A204.1 (cell line): ENCODE measurements at regions not wholly inside any gene's neighbourhood (a gene's known extent, or its start where the extent isn't known, plus 50 kb on each side); places are given as distances from the start of the nearest gene placed in this dataset.

ENCODE experiments used
- FAIRE-seq: peaks from 2 replicates; lab custom pipeline; 2012; peaks lifted over from hg19 to GRCh38; lab: Jason Lieb, UNC

DNA sequence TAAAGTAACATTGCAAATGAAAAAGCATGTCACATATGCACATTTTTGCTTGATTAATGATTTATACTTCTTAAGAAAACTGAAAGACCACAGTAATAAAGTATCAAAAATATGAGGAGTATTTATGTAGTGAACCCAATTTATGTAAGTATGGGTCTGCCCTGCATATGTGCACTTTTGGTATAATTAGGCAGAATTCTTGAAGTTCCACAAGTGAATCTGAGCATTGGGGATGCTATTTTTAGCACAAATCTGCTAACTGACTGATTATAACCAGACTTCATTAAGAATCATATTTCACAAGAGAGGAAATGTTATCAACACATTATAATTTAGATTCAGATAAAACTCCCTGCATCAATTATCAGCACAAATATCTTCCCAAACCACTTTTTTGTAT, 407.1 kb upstream of the LRRC4C start:
- FAIRE-seq = no peak

DNA sequence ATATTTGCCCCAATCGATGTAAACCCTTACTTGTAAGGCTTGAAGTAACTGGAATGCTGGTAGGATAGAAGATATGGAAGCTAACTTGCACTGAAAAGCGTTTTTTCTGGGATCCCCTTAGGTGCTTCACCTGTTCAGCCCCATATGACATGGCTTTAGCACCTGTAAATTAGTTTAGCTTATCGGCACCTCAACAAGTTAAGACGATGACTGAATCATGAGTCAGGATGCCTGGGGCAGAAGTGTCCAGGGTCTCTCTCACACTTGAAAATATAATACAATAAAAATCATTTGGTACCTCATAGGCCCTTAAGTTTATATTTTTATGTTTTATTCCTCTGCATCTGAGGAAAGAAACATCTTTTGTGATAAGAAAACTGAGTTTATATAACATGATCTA, 409.2 kb upstream of the LRRC4C start:
- no peak for FAIRE-seq

DNA sequence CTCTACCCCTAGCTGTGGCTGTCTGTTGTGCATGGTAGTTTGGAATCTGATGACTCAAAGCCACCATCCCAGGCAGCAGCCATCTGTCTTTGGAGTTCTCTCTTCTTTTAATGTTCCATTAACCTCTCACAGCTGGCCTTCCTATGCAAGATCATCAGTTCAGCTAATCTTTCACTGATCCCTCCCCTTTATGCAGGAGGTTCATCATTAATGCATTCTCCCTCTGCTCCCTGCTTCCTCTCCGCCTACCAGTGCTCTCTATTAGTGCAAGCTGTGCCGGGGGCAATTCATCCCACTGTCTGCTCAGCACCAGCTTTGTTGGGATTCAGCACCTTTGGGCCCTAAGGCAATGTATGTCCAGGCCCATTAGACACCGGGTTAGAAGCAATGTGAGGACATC, 413.0 kb upstream of the LRRC4C start:
- no peak for FAIRE-seq

DNA sequence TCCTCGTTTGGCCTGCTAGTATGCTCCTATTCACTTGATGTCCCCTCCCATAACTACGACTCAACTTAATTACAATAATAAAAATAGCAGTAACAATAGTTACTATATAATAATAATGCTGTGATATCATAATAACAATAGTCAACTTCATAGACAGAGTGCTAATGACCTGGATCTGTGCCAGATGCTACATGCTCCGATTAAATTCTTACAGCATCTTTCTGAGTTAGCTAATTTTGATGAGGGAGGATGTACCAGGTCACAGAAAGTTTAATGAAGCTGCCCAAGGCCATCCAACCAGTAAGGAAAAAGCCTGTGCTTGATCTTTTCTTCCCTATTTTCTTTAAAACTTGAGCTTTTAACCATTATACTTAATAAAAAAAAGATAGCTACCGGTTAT, 413.4 kb upstream of the LRRC4C start:
- no peak for FAIRE-seq

DNA sequence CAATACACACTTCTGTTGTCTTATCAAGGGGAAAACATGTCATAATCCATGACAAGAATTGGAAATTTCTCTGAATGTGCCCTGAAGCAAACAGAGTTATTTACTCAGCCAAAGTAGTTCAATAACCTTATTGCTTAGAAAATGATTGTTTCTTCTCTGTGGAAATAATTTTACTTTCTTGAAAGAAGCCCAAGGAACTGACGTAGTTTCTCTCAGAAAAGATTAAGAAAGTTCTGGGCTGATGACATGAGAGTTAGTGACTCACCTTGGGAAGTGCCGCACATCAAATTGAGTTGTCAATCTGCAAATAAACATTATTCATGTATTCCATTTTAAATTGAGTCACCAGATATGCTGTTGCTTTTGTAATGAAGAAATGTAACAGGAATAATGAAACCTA, 418.6 kb upstream of the LRRC4C start:
- FAIRE-seq = no peak

DNA sequence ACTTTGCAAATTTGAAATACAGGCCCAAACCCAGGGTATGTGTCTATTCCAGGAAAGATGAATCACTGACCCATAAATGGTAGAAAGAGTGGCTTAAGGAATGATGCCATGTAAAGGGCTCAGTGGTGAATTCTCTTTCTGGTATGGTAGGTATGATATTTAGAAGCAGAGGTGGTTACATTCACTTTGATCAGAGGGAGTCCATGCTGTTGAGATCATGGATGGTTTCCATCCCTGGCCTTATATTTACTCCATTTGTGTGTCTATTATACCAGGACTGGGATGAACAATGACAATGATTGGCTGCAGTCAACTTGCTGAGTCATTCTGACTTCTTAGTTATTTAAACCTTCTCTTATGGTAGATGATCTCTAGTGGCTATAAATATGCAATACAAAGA, 419.8 kb upstream of the LRRC4C start:
- no peak for FAIRE-seq

DNA sequence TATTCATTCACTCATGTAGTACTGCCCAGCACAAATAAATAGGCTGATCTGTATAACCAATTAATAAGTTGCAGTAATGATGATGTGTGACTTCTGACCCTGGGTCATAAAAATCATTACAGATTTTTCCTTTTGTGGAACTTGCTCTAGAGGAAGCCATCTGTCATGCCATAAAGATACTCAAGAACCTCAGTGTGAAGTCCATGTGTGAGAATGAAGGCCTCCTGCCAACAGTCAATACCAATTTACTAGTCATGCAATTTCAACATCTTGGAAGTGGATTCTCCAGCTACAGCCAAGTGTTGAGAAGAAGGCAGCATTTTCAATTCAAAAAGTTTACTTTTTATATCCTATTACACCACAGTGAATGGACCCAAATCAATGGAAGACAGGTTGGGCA, 435.6 kb upstream of the LRRC4C start:
- no peak for FAIRE-seq

DNA sequence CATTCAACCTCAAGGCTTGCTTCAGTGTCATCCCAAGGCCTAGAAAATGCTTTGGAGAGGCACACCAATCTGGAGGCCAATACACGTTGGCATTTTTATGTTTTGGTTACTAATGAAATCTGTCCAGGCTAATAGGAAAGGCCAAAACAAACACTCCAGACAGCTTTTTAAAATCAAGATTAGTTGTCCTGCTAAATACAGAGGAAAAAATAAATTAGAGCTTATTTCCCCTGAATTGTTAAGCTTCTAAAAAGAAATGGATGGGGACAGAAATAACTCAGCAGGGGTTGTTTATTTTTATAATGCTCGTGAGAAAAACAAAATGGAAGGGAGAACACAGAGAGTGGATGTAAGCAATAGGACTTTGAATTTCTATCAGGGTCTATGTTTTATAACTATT, 438.5 kb upstream of the LRRC4C start:
- no peak for FAIRE-seq

DNA sequence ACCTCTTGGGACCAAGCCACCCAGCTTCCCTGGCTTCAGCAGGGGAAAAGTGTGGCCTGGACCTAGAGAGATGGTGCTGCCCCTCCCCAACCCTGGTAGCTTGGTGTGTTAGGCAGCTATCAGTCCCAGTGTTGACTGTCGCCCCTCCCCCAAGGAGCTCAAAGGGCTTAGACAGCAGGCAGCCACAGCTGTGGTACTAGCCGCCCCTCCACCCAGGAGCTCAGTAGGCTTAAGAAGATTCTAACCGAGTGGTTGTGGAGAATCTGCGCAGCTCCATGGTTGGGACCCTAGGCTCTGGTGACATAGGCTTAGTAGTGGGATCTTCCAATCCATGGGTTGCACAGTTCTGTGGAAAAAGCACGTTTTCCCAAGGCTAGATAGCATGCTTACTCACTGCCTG, 458.4 kb upstream of the LRRC4C start:
- no peak for FAIRE-seq

DNA sequence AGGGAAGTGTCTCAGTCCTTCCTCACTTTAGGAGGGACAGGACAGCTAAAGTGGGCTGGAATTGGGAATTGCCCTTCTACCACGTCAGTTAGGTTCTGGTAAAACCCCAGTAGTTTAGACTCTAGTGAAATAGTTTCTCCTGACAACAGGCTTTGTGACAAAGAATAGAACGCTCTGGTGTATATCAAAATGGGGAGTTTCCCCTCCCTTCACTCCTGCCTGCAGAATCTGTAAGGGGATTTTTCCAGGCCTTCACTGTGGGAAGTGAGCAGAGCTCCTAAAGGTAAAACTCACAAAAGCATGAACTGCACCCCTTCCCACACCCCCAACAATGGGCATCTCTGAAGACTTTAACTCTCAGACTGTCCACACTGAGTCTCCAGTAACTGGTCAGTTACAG, 460.9 kb upstream of the LRRC4C start:
- FAIRE-seq = no peak

DNA sequence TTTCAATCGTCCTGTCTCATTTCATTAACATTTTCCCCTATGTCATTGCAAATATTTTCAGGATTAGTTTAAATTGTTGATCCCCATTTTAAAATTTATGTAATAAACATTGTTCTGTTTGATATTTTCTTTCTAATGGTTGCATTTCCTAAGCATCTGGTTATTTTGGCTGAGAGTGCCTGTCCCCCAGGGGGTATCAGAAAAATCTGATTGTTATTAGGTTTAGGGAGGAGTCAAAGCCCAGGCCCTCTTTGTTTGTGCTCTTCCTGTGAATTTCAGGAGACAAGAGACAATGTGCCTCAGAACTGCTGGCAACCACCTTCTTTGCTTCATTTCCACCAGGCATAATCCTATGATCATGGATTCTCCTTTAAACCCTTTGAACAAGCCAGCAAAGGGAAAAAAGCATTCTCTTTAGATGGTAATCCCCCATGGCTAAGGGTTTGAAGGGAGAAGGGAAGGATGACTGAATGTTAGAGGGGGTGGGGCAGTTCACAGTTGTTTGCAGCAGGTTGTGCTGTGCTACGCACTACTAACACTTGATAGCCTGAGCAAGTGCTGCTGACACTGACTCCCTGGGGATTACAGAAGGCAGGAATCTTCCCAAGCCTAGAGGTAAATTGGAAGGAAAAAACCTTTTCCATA, 462.4 kb upstream of the LRRC4C start:
- FAIRE-seq = no peak

DNA sequence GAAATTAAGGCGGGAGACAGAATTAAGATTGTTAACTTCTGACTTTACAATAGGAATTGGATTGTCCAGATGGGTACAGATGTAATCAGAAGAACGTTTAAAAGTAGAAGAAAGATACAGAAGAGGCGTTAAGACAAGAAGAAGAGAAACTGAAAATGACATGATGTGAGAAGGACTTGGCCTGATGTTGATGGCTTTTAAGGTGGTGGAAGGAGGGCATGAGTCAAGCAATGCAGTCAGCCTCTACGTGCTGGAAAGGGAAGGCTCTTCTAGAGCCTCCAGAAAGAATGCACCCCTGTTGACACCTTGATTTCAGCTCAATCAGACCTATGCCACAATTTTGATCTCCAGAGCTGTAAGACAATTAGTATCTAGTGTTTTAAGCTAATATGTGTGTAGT, 466.9 kb upstream of the LRRC4C start:
- no peak for FAIRE-seq

DNA sequence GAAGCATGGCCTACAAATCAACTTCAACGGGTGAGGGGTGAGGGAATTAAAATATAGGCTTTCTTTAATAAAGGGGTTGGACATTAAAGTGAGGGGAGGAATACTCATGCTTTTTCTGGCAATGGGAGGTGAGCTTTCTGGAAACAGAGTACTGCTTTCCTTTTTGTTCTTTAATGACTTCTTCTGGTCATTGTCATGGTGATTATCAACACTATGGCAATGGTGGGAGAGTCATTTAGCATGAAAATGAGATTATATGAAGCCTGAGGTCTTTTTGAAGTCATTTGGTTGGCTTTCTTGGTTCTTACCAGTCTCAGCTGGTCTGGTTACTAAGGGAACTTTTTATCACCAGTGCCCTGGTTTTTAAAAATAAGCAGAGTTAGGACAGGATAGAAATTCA, 475.8 kb upstream of the LRRC4C start:
- no peak for FAIRE-seq

DNA sequence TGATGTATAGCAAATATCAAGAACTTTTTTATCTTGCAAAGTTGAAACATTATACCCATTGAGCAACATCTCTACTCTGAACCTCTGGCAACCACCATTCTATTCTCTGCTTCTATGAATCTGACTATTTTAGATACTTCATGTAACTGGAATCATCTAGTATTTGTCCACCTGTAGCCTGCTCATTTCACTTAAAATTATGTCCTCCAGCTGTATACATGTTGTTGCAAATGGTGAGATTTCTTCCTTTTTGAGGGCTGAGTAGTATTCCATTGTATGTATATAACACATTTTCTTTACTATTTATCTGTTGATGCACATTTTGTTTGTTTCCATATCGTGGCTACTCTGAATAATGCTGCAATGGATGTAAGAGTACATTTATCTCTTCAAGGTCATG, 476.3 kb upstream of the LRRC4C start:
- FAIRE-seq = no peak

DNA sequence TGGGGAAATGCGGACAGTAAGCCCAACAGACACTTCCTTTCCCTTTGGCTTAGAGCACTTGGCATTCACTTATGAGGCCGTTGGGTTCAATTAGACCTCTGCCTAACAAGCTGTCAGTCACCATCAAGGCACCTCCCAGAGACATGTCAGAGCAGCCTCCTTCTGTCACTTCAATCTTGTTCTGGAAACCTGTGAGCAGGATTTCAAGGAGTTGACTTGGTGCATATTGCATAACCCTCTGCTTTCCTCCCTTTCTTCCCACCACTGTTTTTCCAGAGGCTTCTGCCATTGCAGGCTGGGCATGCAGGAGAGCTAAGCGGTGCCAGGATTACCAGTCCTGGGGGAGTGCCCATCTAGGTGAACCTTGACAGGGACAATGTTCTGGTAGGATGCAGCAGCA, 484.2 kb upstream of the LRRC4C start:
- no peak for FAIRE-seq

DNA sequence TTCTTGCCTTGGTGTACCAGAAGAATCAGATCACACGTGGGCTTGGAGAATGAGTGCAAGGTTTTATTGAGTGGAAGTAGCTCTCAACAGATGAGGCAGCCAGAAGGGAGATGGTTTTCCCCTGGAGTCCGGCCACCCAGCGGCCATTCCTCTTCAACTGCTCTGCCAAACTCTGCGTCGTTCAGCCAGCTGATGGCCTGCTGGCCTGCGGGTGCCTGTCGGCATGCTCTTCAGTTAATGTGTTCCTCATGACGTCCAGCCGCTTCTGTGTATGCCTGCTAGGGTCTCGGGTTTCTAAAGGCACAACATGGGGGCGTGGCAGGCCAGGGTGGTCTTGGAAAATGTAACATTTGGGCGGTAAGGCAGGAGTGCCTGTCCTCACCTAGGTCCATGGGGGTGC, 487.9 kb upstream of the LRRC4C start:
- FAIRE-seq = no peak

DNA sequence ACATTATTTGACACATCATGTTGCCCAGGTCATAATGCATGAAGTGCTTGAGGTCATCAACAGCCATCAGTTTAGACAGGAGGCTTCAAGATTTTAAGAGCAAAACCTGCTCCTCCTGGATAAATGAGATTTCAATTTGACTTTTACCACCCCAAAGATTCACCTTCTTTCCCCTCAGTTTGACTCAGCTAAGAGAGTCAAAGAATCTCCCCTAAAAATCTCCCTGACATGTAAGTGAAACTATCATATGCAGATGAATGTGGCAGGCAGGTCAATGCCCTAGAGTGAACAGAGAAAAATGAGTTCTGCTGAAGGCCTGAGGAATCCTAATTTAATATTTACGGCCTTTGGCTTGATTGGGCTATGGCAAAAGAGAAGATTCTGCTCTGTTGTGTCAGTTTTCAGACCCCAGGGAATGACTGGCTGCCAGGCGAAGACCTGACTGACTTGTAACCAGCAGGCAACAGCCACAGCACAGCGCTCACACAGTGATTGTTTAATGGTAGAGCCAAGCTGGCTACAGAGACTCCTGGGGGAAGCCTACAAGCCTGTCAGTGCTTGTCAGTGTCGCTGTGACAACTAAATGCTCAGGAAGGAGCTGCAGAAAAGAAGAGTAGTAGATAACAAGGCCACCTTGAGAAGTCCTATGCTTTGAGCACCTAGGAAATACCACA, 491.2 kb upstream of the LRRC4C start:
- no peak for FAIRE-seq

DNA sequence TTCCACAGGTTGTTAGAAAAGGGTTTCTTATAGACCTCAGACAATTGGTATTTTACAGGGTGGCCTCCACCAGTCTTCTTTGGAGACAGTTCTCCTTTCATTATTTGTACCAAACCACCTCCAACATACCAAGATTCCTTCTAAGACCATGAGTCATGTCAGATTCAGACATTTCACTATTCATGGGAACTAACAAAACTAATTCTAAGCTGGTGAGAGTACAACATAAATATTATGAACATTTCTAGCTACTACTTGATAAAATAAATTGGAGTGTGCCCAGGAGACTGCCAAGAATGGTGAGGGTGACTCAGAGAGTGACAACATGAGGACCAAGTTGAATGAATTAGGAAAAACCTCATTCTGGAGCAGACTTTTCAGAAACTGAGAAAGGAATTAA, 494.6 kb upstream of the LRRC4C start:
- no peak for FAIRE-seq

DNA sequence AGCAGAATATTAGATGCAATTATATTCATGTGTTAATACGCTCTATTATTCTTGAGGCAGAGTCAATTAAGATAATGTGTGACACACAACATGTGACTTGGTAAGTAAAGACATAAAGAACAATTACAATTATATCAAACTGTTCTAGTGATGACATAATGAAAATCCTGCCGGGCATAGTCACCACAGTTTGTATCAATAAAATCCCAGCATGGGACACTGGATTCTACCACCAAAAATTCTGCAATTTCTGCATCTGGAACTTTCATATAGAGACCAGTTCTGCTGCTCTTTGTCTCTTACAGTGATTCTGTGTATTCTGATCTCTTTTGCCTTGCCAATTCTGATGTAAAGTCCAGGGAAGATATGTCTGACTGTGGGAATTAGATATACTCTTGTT, 495.6 kb upstream of the LRRC4C start:
- FAIRE-seq = no peak

DNA sequence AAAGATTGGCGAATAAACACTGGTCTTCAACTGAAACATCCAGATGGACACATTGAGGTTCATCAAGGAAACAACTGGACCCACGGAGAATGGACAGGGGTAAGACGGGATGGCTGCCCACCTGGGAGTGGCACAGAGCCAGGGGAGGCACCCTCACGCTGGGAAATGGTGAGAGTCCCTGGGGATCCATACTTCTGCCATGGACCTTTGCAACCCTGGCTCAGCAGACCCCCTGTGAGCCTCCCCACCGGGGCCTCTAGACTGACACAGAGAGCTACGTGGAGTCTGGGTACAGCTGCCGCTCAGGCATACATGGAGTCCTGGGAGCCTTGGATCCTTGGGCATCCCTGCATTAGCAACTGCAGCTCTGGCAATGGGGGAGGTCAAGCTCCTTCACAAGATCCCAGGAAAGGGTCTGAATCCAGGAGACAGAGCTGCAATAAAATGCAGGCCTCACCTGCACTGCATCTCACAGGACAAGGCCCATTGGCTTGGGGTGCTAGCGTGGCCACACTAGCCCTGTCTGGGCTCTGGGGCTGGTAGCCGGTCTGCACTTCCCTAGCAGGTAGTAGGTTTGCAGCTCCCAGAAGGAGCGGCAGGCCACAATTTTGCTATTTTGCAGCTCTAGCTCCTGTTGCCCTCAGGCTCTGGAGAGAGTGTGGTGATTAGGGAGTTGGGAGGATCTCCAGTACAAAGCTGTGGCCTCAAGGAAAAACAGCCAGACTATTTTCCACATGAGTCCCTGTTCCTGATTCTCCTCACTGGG, 496.4 kb upstream of the LRRC4C start:
- FAIRE-seq = no peak

DNA sequence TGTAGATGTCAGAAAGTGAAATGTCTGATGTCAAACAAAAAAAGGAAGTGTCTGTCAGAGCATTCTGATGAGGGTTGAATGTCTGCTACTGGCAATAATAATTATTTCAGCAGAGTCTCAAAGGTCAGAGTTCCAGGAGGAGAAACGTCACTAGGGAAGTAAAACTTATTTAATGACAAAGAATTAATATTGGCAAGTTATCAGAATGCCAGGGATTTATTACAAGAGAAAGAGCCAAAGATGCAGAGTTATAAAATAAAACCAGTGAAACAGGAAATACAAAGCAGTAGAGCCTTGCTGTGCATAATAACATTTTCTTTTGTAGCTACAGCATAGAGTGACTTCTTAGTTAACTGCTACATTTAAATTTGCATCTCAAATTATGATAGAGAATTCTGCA, 504.0 kb upstream of the LRRC4C start:
- FAIRE-seq = no peak

DNA sequence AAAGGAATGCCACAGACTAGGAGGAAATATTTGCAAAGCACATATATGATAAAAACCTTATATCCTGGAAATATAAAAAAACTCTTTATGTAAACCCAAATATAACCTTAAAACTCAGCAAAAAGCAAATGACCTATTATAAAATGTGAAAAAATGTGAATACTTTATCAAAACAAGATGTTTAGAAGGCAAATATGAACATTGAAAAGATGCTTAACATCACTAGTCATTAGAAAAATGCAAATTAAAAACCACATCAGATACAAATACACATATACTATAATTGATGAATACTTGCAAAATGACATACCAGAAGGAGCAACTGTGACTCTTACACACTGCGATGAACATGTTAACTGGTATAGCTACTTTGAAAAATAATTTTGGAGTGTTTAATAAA, 511.2 kb upstream of the LRRC4C start:
- no peak for FAIRE-seq

DNA sequence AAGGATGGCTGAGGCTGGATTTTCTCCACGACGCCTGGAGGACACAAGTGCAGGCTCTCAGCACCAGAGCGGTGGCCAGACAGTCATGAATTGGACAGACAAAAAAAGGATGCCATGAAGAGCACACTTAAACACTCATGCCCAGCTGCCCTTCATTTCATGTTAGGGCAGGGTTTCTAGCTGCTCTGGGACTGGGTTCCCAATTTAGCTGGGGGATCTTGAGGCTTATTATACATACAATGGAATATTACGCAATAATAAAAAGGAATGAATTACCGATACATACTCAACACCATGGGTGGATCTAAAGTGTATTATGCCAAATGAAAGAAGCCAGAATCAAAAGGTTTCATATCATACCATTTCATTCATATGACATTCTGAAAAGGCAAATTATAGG, 512.1 kb upstream of the LRRC4C start:
- FAIRE-seq = no peak

DNA sequence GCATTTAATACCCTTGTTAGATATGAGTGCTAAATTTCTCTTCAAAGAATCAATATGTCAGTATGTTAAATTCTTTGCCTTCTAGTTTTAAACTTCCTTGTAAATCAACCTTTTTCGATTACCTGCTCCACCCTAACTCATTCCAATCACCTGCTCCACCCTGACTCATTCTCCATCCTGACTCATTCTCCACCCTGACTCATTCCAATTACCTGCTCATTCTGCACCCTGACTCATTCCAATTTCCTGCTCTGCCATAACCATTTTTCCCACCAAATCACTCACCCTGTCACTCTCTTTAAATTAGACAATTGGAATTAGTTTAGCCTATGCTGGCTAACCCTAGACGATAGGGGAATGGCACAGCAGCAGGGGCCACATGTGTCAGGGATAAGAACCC, 519.5 kb upstream of the LRRC4C start:
- FAIRE-seq = no peak
